Gastrocnemius medialis (tissue), 4 donors: ENCODE measurements at regions not wholly inside any gene's neighbourhood (a gene's known extent, or its start where the extent isn't known, plus 50 kb on each side); places are given as distances from the start of the nearest gene placed in this dataset.
A peak's percentile ranks its signal among the peaks of the same experiment; 100 is the strongest.
"Not testable (repeated sequence)": the region's sequence is repeated elsewhere in the genome, so short reads cannot be mapped to it uniquely, and the experiment has no call there.

Experiments used
- ATAC-seq, 2 donors: fragments of 150-250 bp; one replicate each; pipeline ENCODE4 v1.9.1; 2016
- DNase-seq, 2 donors: peaks; one replicate each; pipeline ENCODE4 v3.0.0-alpha.2; 2019
- H3K27ac ChIP-seq, 4 donors: fragments of 200-600 bp; sonication (generic); 1 replicate in 1 of 4; 2 replicates in 3 of 4; pipeline ENCODE4 v1.5.1; 2016 to 2018; ENCODE audit warnings: mild to moderate bottlenecking in 2 of 4, moderate library complexity in 1 of 4
- H3K27me3 ChIP-seq, 3 donors: fragments of 200-600 bp; sonication (generic) in 2 of 3; 1 replicate in 1 of 3; 2 replicates in 2 of 3; pipeline versions ENCODE4 v1.5.1 to v1.6.0; 2016 to 2019; ENCODE audit warnings: mild to moderate bottlenecking in 1 of 3, moderate library complexity in 1 of 3
- H3K36me3 ChIP-seq, 2 donors: fragments of 200-600 bp; sonication (generic) in 1 of 2; one replicate each; pipeline ENCODE4 v1.5.1; 2017 to 2018
- H3K4me1 ChIP-seq, 2 donors: fragments of 200-600 bp; sonication (generic) in 1 of 2; one replicate each; pipeline ENCODE4 v1.5.1; 2016 to 2017; ENCODE audit warnings: mild to moderate bottlenecking in 2 of 2
- H3K4me3 ChIP-seq, 4 donors: fragments of 200-600 bp; sonication (generic) in 3 of 4; 1 replicate in 1 of 4; 2 replicates in 3 of 4; pipeline ENCODE4 v1.5.1; 2016 to 2019; ENCODE audit warnings: mild to moderate bottlenecking in 2 of 4
- H3K9me3 ChIP-seq, 3 donors: fragments of 200-600 bp; sonication (generic) in 2 of 3; 1 replicate in 1 of 3; 2 replicates in 2 of 3; pipeline ENCODE4 v1.5.1; 2016 to 2019
- CTCF ChIP-seq, 5 experiments: fragments of 450-650 bp in 3 of 5; fragments of 200-600 bp in 2 of 5; sonication (generic) in 2 of 5; IDR thresholded peaks in 4 of 5; conservative IDR thresholded peaks in 1 of 5; 1 replicate in 4 of 5; 2 replicates in 1 of 5; pipeline ENCODE4 v1.5.1; 2016 to 2019; ENCODE audit warnings: antibody characterized with exemption in 5 of 5, mild to moderate bottlenecking in 3 of 5, moderate library complexity in 3 of 5
- POLR2A ChIP-seq, 2 donors: fragments of 450-650 bp; IDR thresholded peaks; one replicate each; pipeline ENCODE4 v1.6.1; 2017; ENCODE audit warnings: antibody characterized with exemption in 2 of 2, mild to moderate bottlenecking in 2 of 2, moderate library complexity in 2 of 2
- in situ Hi-C, 4 donors: fragments of 200-750 bp; cut with MboI; loops; one replicate each; pipeline versions ENCODE4 v1.15.0 to v1.8.0; 2017; ENCODE audit warnings: low sequenced_read_pairs in 4 of 4
- intact Hi-C: fragments of 100-400 bp; cut with DNase I; formaldehyde crosslinking; loops from one replicate; pipeline ENCODE4 v1.15.1; 2023; ENCODE audit warnings: low total_unique reads

GRCh38 chr6:6074190-6074589 lies 67.5 kb upstream of the NRN1 start:
- in situ Hi-C loops = loop anchor here in 3 of 4 donors (25.0 kb wide), 1 partner anchor 463 kb away; no protein-coding TSS in a partner anchor
- H3K27me3 ChIP-seq = no peaks in the 10 kb centered on the region

GRCh38 chr6:6068157-6068556 lies 61.4 kb upstream of the NRN1 start:
- in situ Hi-C loops = loop anchor here in 3 of 4 donors (25.0 kb wide), 1 partner anchor 469 kb away; no protein-coding TSS in a partner anchor

More at GRCh38 chr6:6074190-6074589, 67.5 kb upstream of the NRN1 start:
- DNase-seq (no peak), ATAC-seq (no peak)
- Histone ChIP-seq H3K36me3 (no peaks in the 10 kb centered on the region), H3K9me3 (no peaks in the 10 kb centered on the region), H3K4me1 (no peaks in the 10 kb centered on the region), H3K27ac (no peak overlapping the region), H3K4me3 (no peak overlapping the region)
- no peak for TF ChIP-seq CTCF (IDR thresholded peaks at IDR 0.05 in 4 of 5, conservative IDR thresholded peaks at IDR 0.05 in 1 of 5)
- TF ChIP-seq POLR2A (IDR thresholded peaks at IDR 0.05) = no peak
- intact Hi-C loops = no loop called here

GRCh38 chr6:6058054-6058444 lies 51.3 kb upstream of the NRN1 start:
- no peak for TF ChIP-seq CTCF (IDR thresholded peaks at IDR 0.05 in 4 of 5, conservative IDR thresholded peaks at IDR 0.05 in 1 of 5)
- TF ChIP-seq POLR2A (IDR thresholded peaks at IDR 0.05) = no peak
- no peak for ATAC-seq
- Histone ChIP-seq H3K4me1 (no peaks in the 10 kb centered on the region), H3K9me3 (no peaks in the 10 kb centered on the region), H3K27ac (no peak overlapping the region), H3K27me3 (no peaks in the 10 kb centered on the region), H3K4me3 (no peak overlapping the region), H3K36me3 (no peaks in the 10 kb centered on the region)
- DNase-seq = no peak
- intact Hi-C loops (loop anchor here (5.0 kb wide), 1 partner anchor 489 kb away; no protein-coding TSS in a partner anchor), in situ Hi-C loops (loop anchor here (10.0 to 25.0 kb wide), 2 partner anchors 479 to 497 kb away; no protein-coding TSS in a partner anchor)

More at GRCh38 chr6:6068157-6068556, 61.4 kb upstream of the NRN1 start:
- intact Hi-C loops, H3K4me3 ChIP-seq, H3K27ac ChIP-seq, H3K36me3 ChIP-seq, H3K27me3 ChIP-seq, ATAC-seq, H3K9me3 ChIP-seq, DNase-seq, H3K4me1 ChIP-seq: not testable (repeated sequence)

- in situ Hi-C loops = loop anchor here (10.0 to 25.0 kb wide), 2 partner anchors 480 to 497 kb away; no protein-coding TSS in a partner anchor
- Histone ChIP-seq H3K27ac (no peak overlapping the region), H3K27me3 (no peaks in the 10 kb centered on the region), H3K4me1 (no peaks in the 10 kb centered on the region), H3K4me3 (no peak overlapping the region), H3K9me3 (no peaks in the 10 kb centered on the region), H3K36me3 (no peaks in the 10 kb centered on the region)
- DNase-seq = no peak
- intact Hi-C loops = loop anchor here (5.0 kb wide), 1 partner anchor 490 kb away; no protein-coding TSS in a partner anchor
- peak in 3 of 5 experiments; percentile 20 to 43 (median 41) for TF ChIP-seq CTCF (IDR thresholded peaks at IDR 0.05 in 4 of 5, conservative IDR thresholded peaks at IDR 0.05 in 1 of 5)
- no peak for TF ChIP-seq POLR2A (IDR thresholded peaks at IDR 0.05)
- ATAC-seq = no peak
Measured at GRCh38 chr6:6057442-6058053, 50.8 kb upstream of the NRN1 start.
